H9 (cell line): ENCODE measurements at regions not wholly inside any gene's neighbourhood (a gene's known extent, or its start where the extent isn't known, plus 50 kb on each side); places are given as distances from the start of the nearest gene placed in this dataset.

Experiments
- DNase-seq: peaks from one replicate; pipeline ENCODE4 v3.0.0-alpha.2; 2017
- H2AFZ ChIP-seq: one replicate; pipeline ENCODE4 v1.6.1; 2013; ENCODE audit warnings: mild to moderate bottlenecking, low read length, control low read depth, moderate library complexity
- H2AK5ac ChIP-seq: 2 replicates; pipeline ENCODE4 v1.6.1; 2013; ENCODE audit warnings: low read length, control low read depth, mixed read lengths; ENCODE audit not compliant: insufficient read length
- H2BK120ac ChIP-seq: one replicate; pipeline ENCODE4 v1.6.1; 2013; ENCODE audit warnings: low read depth, mild to moderate bottlenecking, low read length, control low read depth, inconsistent platforms; ENCODE audit not compliant: poor library complexity, severe bottlenecking
- H2BK12ac ChIP-seq: 2 replicates; pipeline ENCODE4 v1.6.1; 2013; ENCODE audit warnings: low read length, control low read depth, mixed read lengths, low read depth; ENCODE audit not compliant: insufficient read length
- H2BK15ac ChIP-seq: 2 replicates; pipeline ENCODE4 v1.6.1; 2013; ENCODE audit warnings: low read depth, low read length, control low read depth
- H2BK20ac ChIP-seq: one replicate; pipeline ENCODE4 v1.6.1; 2013; ENCODE audit warnings: low read depth, mild to moderate bottlenecking, low read length, control low read depth, inconsistent platforms; ENCODE audit not compliant: poor library complexity, severe bottlenecking
- H2BK5ac ChIP-seq: 2 replicates; pipeline ENCODE4 v1.6.1; 2013; ENCODE audit warnings: low read length, control low read depth, mixed read lengths; ENCODE audit not compliant: insufficient read length
- H3K14ac ChIP-seq: 2 replicates; pipeline ENCODE4 v1.6.1; 2013; ENCODE audit warnings: low read length, control low read depth; ENCODE audit not compliant: insufficient read depth
- H3K18ac ChIP-seq: 2 replicates; pipeline ENCODE4 v1.6.1; 2013; ENCODE audit warnings: low read depth, mild to moderate bottlenecking, mixed read lengths, low read length, control low read depth; ENCODE audit not compliant: insufficient read length
- H3K23ac ChIP-seq: 2 replicates; pipeline ENCODE4 v1.6.1; 2013; ENCODE audit warnings: low read length, control low read depth, mixed read lengths, low read depth; ENCODE audit not compliant: insufficient read length
- H3K23me2 ChIP-seq: 2 replicates; pipeline ENCODE4 v1.6.1; 2013; ENCODE audit warnings: low read depth, mild to moderate bottlenecking, mixed read lengths, low read length, control low read depth; ENCODE audit not compliant: insufficient read length, poor library complexity, severe bottlenecking
- H3K27ac ChIP-seq: 2 replicates; pipeline ENCODE4 v1.5.1; 2013; ENCODE audit warnings: low read length, control low read depth, mixed read lengths, low read depth; ENCODE audit not compliant: insufficient read length
- H3K27me3 ChIP-seq: 2 replicates; pipeline ENCODE4 v1.6.1; 2013; ENCODE audit warnings: low read length, control low read depth, inconsistent platforms; ENCODE audit not compliant: insufficient read depth
- H3K4ac ChIP-seq: 2 replicates; pipeline ENCODE4 v1.6.1; 2013; ENCODE audit warnings: low read depth, mild to moderate bottlenecking, control low read depth, inconsistent platforms, low read length, moderate library complexity
- H3K4me1 ChIP-seq: 2 replicates; pipeline ENCODE4 v1.6.1; 2013; ENCODE audit warnings: low read length, control low read depth, inconsistent platforms; ENCODE audit not compliant: insufficient read depth
- H3K4me2 ChIP-seq: 2 replicates; pipeline ENCODE4 v1.6.1; 2013; ENCODE audit warnings: low read length, control low read depth, mixed read lengths; ENCODE audit not compliant: insufficient read length, insufficient read depth
- H3K56ac ChIP-seq: 2 replicates; pipeline ENCODE4 v1.6.1; 2013; ENCODE audit warnings: low read depth, mild to moderate bottlenecking, mixed read lengths, low read length, control low read depth; ENCODE audit not compliant: insufficient read length
- H3K79me1 ChIP-seq: 2 replicates; pipeline ENCODE4 v1.6.1; 2013; ENCODE audit warnings: low read depth, mild to moderate bottlenecking, moderate library complexity, low read length, control low read depth, inconsistent platforms; ENCODE audit not compliant: insufficient read depth, poor library complexity, severe bottlenecking
- H3K79me2 ChIP-seq: 2 replicates; pipeline ENCODE4 v1.6.1; 2013; ENCODE audit warnings: low read length, control low read depth, inconsistent platforms; ENCODE audit not compliant: insufficient read depth
- H3K9ac ChIP-seq: 2 replicates; pipeline ENCODE4 v1.6.1; 2013; ENCODE audit warnings: low read length, control low read depth, mixed read lengths; ENCODE audit not compliant: insufficient read length; ENCODE audit errors: extremely low read depth
- H3K9me3 ChIP-seq: one replicate; pipeline ENCODE4 v1.6.1; 2013; ENCODE audit warnings: low read depth, low read length, inconsistent platforms; ENCODE audit not compliant: control insufficient read depth
- H3T11ph ChIP-seq: one replicate; pipeline ENCODE4 v1.6.1; 2013; ENCODE audit warnings: mild to moderate bottlenecking, low read length, control low read depth, inconsistent platforms
- H4K20me1 ChIP-seq: one replicate; pipeline ENCODE4 v1.6.1; 2013; ENCODE audit not compliant: control insufficient read depth, insufficient read length, insufficient read depth
- H4K5ac ChIP-seq: 2 replicates; pipeline ENCODE4 v1.6.1; 2013; ENCODE audit warnings: low read depth, mild to moderate bottlenecking, mixed read lengths, low read length, control low read depth; ENCODE audit not compliant: insufficient read length
- H4K8ac ChIP-seq: replicated peaks from 2 replicates; pipeline ENCODE4 v1.6.1; 2013; ENCODE audit warnings: low read length, control low read depth, mixed read lengths, low read depth; ENCODE audit not compliant: insufficient read length
- H4K91ac ChIP-seq: 2 replicates; pipeline ENCODE4 v1.6.1; 2013; ENCODE audit warnings: low read depth, mild to moderate bottlenecking, moderate library complexity, mixed read lengths, low read length, control low read depth; ENCODE audit not compliant: insufficient read length
- H3K27ac Mint-ChIP-seq, 3 experiments: 2 replicates in 2 of 3; 3 replicates in 1 of 3; pipeline ENCODE4 v1.8.0; 2020 to 2021; ENCODE audit warnings: mixed read lengths in 3 of 3, mild to moderate bottlenecking in 1 of 3, moderate library complexity in 1 of 3
- H3K27me3 Mint-ChIP-seq: 2 replicates; pipeline ENCODE4 v1.8.0; 2021; ENCODE audit warnings: low read depth, mild to moderate bottlenecking, moderate library complexity, mixed read lengths
- H3K36me3 Mint-ChIP-seq, 3 experiments: 2 replicates in 2 of 3; 3 replicates in 1 of 3; pipeline ENCODE4 v1.8.0; 2020 to 2021; ENCODE audit warnings: low read depth in 3 of 3, mixed read lengths in 3 of 3; ENCODE audit not compliant: insufficient read depth in 1 of 3
- H3K4me1 Mint-ChIP-seq, 2 experiments: 2 replicates each; pipeline ENCODE4 v1.8.0; 2020; ENCODE audit warnings: mixed read lengths in 2 of 2
- H3K4me3 Mint-ChIP-seq, 2 experiments: 2 replicates in 1 of 2; 3 replicates in 1 of 2; pipeline ENCODE4 v1.8.0; 2020 to 2021; ENCODE audit warnings: mild to moderate bottlenecking in 2 of 2, mixed read lengths in 2 of 2, moderate library complexity in 1 of 2
- H3K9me3 Mint-ChIP-seq, 2 experiments: 2 replicates in 1 of 2; 3 replicates in 1 of 2; pipeline ENCODE4 v1.8.0; 2020; ENCODE audit warnings: mild to moderate bottlenecking in 2 of 2, mixed read lengths in 2 of 2, moderate library complexity in 1 of 2
- CTCF ChIP-seq: fragments of 200-600 bp; sonication (generic); conservative IDR thresholded peaks from 3 replicates; pipeline ENCODE4 v1.8.0; 2021; ENCODE audit warnings: antibody characterized with exemption, mild to moderate bottlenecking
- WGBS: extraction: QIAGEN DNeasy Blood & Tissue Kit; methylation state at CpG from one replicate; pipeline ENCODE4 v1.1.7; 2013; ENCODE audit warnings: missing lambda C conversion rate, low lambda C conversion rate, mixed read lengths; ENCODE audit not compliant: insufficient read length; ENCODE audit errors: extremely low coverage; 5-methylcytosine and 5-hydroxymethylcytosine counted together

GRCh38 chr6:78615430-78615904, 251.9 kb upstream of the IRAK1BP1 start:
- Histone ChIP-seq H2BK120ac (no peak overlapping the region), H4K20me1 (no peaks in the 10 kb centered on the region), H3K9me3 (no peaks in the 10 kb centered on the region), H3K9ac (no peak overlapping the region), H4K91ac (no peak overlapping the region), H3K27ac (no peak overlapping the region), H2AFZ (no peak overlapping the region), H2AK5ac (no peak overlapping the region), H3K23me2 (no peaks in the 10 kb centered on the region), H3K79me1 (no peaks in the 10 kb centered on the region), H4K5ac (no peak overlapping the region), H3T11ph (no peak overlapping the region), H2BK15ac (no peak overlapping the region), H3K18ac (no peak overlapping the region), H4K8ac (no peak overlapping the region), H3K79me2 (no peaks in the 10 kb centered on the region), H2BK5ac (no peak overlapping the region), H3K4ac (no peak overlapping the region), H3K4me1 (no peaks in the 10 kb centered on the region), H3K14ac (no peak overlapping the region), H3K23ac (no peak overlapping the region), H2BK12ac (no peak overlapping the region), H3K56ac (no peak overlapping the region), H3K4me2 (no peak overlapping the region), H3K27me3 (no peaks in the 10 kb centered on the region), H2BK20ac (no peak overlapping the region)
- no peak for TF ChIP-seq CTCF
- no CpG with 5 or more reads among the region's 1 CpG for WGBS
- Mint-ChIP-seq H3K27ac (no peak overlapping the region), H3K4me1 (peaks cover 0 to 4% of the 10 kb centered on the region in 2 experiments; a peak in 2 of 4 replicates), H3K9me3 (no peaks in the 10 kb centered on the region), H3K27me3 (no peaks in the 10 kb centered on the region), H3K36me3 (no peaks in the 10 kb centered on the region), H3K4me3 (no peak overlapping the region)
- DNase-seq: no peak
